VCaP (cell line): ENCODE measurements at regions not wholly inside any gene's neighbourhood (a gene's known extent, or its start where the extent isn't known, plus 50 kb on each side); places are given as distances from the start of the nearest gene placed in this dataset.

Source experiments
- H3K27ac ChIP-seq: fragments of 450-650 bp; 2 replicates; pipeline ENCODE4 v1.5.1; 2017
- CTCF ChIP-seq: fragments of 450-650 bp; conservative IDR thresholded peaks from 2 replicates; pipeline ENCODE4 v1.5.1; 2017; ENCODE audit warnings: mild to moderate bottlenecking, moderate library complexity

- TF ChIP-seq CTCF = no peak
Observed at GRCh38 chr11:112826026-112826425, 135.2 kb upstream of the NCAM1 start.

GRCh38 chr11:112826788-112827187 is 134.4 kb upstream of the NCAM1 start:
- H3K27ac ChIP-seq = no peak overlapping the region
- no peak for TF ChIP-seq CTCF

More at GRCh38 chr11:112826026-112826425, 135.2 kb upstream of the NCAM1 start:
- H3K27ac ChIP-seq = no peak overlapping the region

GRCh38 chr11:112828421-112828820 is 132.8 kb upstream of the NCAM1 start:
- TF ChIP-seq CTCF = no peak
- no peak overlapping the region for H3K27ac ChIP-seq

GRCh38 chr11:112829971-112830654 is 131.1 kb upstream of the NCAM1 start:
- no peak for TF ChIP-seq CTCF

GRCh38 chr11:112831041-112831440 is 130.2 kb upstream of the NCAM1 start:
- no peak for TF ChIP-seq CTCF

More at GRCh38 chr11:112829971-112830654, 131.1 kb upstream of the NCAM1 start:
- no peak overlapping the region for H3K27ac ChIP-seq

GRCh38 chr11:112831969-112832766 is 129.1 kb upstream of the NCAM1 start:
- H3K27ac ChIP-seq = no peak overlapping the region
- TF ChIP-seq CTCF = no peak

More at GRCh38 chr11:112831041-112831440, 130.2 kb upstream of the NCAM1 start:
- no peak overlapping the region for H3K27ac ChIP-seq

- peak overlapping the region; percentile 40; the same call in 1 of the 2 replicates for H3K27ac ChIP-seq
- TF ChIP-seq CTCF = no peak
Observed at GRCh38 chr11:112834277-112834755, 126.9 kb upstream of the NCAM1 start.
